Activated B cell treated with CpG ODN at 0.5 μM for 24 hours (primary cell): ENCODE measurements at regions not wholly inside any gene's neighbourhood (a gene's known extent, or its start where the extent isn't known, plus 50 kb on each side); places are given as distances from the start of the nearest gene placed in this dataset.

ENCODE experiments used
- ATAC-seq: fragments of 200-7000 bp; cut with Tn5 transposase; one replicate; pipeline ENCODE4 v1.10.0; 2021; ENCODE audit warnings: low read depth, mild to moderate bottlenecking, moderate library complexity
- CTCF ChIA-PET: fragments of 350-600 bp; sonication (Branson Sonifier 250); formaldehyde crosslinking; loops from one replicate; lab custom pipeline; 2021; ENCODE audit warnings: antibody characterized with exemption; lab: Charles Lee
- POLR2A ChIA-PET: fragments of 350-600 bp; sonication (Branson Sonifier 250); formaldehyde crosslinking; loops from one replicate; lab custom pipeline; 2021; ENCODE audit warnings: antibody characterized with exemption; lab: Charles Lee
- DNase-seq: peaks from one replicate; pipeline ENCODE4 v3.0.0; 2022
- H3K27ac Mint-ChIP-seq: one replicate; pipeline ENCODE4 v1.8.0; 2020; ENCODE audit warnings: mixed read lengths
- H3K27me3 Mint-ChIP-seq: one replicate; pipeline ENCODE4 v1.8.0; 2021; ENCODE audit warnings: mixed read lengths
- H3K36me3 Mint-ChIP-seq: one replicate; pipeline ENCODE4 v1.8.0; 2021; ENCODE audit warnings: low read depth, mixed read lengths
- H3K4me1 Mint-ChIP-seq: one replicate; pipeline ENCODE4 v1.8.0; 2021; ENCODE audit warnings: mixed read lengths
- H3K4me3 Mint-ChIP-seq: one replicate; pipeline ENCODE4 v1.8.0; 2020; ENCODE audit warnings: mild to moderate bottlenecking, mixed read lengths
- H3K9me3 Mint-ChIP-seq: one replicate; pipeline ENCODE4 v1.8.0; 2020; ENCODE audit warnings: mixed read lengths
- intact Hi-C: fragments of 100-400 bp; cut with micrococcal nuclease; formaldehyde crosslinking; loops from one replicate; pipeline ENCODE4 v1.15.1; 2024
- TF ChIP-seq, protein P1 (sequence below): fragments of 200-600 bp; IDR thresholded peaks from one replicate; pipeline ENCODE4 v1.8.0; 2022; ENCODE audit warnings: antibody characterized with exemption, mild to moderate bottlenecking

DNA sequence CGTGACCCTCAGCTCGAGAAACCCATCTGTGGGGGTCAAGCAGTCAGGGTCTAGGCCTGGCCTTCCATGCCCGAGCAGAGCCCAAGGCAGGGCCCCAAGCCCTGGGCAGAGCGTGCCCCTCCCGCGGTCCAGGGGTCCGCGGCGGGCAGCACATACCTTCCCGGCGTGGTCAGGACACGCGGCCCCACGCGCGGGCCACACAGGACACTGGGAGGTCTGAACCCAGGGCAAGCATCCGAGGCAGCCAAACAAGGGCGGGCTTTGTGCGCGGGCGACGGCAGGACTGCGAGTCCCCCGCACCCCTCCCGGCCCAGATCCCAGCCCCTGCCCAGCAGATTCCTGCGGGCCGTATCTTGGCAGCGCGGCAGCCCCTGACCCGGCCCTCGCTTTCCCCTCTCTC is 61.6 kb upstream of the ACAN start:
- CTCF ChIA-PET = no interaction called here
- Mint-ChIP-seq H3K4me3 (no peak overlapping the region), H3K4me1 (no peaks in the 10 kb centered on the region), H3K36me3 (no peaks in the 10 kb centered on the region), H3K27me3 (peaks cover 28% of the 10 kb centered on the region), H3K27ac (no peak overlapping the region), H3K9me3 (no peaks in the 10 kb centered on the region)
- POLR2A ChIA-PET = no interaction called here
- intact Hi-C loops = no loop called here
- ATAC-seq = no peak
- no peak for DNase-seq
- TF ChIP-seq, protein P1, sequence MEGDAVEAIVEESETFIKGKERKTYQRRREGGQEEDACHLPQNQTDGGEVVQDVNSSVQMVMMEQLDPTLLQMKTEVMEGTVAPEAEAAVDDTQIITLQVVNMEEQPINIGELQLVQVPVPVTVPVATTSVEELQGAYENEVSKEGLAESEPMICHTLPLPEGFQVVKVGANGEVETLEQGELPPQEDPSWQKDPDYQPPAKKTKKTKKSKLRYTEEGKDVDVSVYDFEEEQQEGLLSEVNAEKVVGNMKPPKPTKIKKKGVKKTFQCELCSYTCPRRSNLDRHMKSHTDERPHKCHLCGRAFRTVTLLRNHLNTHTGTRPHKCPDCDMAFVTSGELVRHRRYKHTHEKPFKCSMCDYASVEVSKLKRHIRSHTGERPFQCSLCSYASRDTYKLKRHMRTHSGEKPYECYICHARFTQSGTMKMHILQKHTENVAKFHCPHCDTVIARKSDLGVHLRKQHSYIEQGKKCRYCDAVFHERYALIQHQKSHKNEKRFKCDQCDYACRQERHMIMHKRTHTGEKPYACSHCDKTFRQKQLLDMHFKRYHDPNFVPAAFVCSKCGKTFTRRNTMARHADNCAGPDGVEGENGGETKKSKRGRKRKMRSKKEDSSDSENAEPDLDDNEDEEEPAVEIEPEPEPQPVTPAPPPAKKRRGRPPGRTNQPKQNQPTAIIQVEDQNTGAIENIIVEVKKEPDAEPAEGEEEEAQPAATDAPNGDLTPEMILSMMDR = no peak

DNA sequence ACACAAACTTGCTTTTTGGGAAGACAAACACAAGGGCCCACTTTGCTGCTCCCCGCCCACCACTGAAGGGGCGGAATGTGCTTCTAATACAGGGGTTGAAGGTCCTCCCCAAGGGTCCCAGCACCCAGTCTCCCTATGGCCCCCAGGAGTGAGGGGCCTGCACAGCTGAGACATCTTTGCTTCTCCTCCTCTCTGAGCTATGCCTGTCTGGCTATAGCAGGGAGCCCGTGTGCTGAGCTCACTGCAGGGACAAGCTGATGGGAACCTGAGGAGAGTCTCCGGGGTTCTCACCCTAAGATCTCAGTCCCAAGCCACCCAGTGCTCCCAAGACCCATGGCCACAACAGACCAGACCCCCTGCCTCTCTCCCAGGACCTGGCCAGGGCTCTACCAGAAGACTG is 61.1 kb upstream of the ACAN start:
- Mint-ChIP-seq H3K9me3 (no peaks in the 10 kb centered on the region), H3K27me3 (peaks cover 28% of the 10 kb centered on the region), H3K4me1 (no peaks in the 10 kb centered on the region), H3K36me3 (no peaks in the 10 kb centered on the region), H3K4me3 (no peak overlapping the region), H3K27ac (no peak overlapping the region)
- DNase-seq (no peak), ATAC-seq (no peak)
- ChIA-PET CTCF (no interaction called here), POLR2A (no interaction called here)
- TF ChIP-seq, protein P1 = no peak
- intact Hi-C loops = no loop called here

DNA sequence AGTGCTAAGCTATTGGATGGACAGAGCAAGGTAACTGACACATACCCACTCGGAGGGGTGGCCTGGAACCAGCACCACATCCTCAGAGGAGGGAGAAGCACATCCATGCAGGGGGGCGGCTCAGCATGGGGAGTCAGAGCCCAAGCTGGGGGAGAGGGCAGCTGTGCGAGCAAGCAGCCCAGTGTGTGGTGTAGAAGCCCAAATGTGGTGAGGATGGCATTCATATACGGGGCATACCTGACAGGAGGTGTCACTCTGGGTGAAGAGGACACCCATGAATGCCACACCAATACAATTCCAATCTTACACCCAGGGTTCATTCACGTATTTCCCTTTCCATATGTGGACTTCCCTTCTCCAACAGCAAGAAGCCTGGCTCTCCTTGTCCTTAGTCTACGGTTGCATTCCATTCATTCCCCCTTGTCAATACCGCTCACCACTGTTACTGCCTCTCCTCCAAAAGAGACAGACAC is 58.7 kb upstream of the ACAN start:
- Mint-ChIP-seq H3K4me3 (no peak overlapping the region), H3K36me3 (no peaks in the 10 kb centered on the region), H3K27ac (no peak overlapping the region), H3K27me3 (peaks cover 27% of the 10 kb centered on the region), H3K9me3 (no peaks in the 10 kb centered on the region), H3K4me1 (no peaks in the 10 kb centered on the region)
- no peak for ATAC-seq
- ChIA-PET CTCF (no interaction called here), POLR2A (no interaction called here)
- intact Hi-C loops = no loop called here
- TF ChIP-seq, protein P1 = no peak
- no peak for DNase-seq

DNA sequence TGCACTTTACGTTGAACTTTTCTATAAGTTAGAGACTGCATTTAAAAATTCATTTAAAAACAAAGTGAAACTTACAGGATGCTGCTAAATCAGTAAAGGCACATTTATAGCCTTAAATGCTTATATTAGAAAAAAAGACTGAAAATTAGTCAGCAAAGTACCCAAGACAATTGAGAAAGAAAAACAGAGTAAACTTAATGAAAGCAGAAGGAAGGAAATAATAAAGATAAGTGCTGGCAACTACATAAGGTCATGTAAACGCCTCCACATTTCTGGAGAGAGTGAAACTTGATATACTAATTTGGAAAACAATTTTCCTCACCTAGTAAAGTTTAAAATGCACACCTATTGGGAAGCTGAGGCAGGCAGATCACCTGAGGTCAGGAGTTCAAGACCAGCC is 58.2 kb upstream of the ACAN start:
- DNase-seq = no peak
- TF ChIP-seq, protein P1 = no peak

DNA sequence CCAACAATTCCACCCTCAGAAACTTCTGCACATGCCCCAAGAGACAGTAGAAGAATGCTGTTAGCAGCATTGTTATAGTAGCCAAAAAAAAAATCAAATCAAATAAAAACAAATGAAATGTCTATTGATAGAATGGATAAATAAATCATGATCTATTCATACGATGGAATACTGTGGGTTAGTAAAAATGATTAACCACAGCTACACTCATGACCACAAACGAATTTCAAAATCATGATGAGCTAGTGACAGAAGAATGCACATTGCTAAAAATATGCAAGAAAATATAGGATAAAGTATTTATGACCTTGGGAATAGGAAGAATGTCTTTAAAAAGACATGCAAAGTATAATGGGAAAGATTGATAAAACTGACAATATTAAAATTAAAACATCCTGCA is 57.5 kb upstream of the ACAN start:
- Mint-ChIP-seq H3K4me3 (no peak overlapping the region), H3K9me3 (no peaks in the 10 kb centered on the region), H3K27ac (no peak overlapping the region), H3K4me1 (no peaks in the 10 kb centered on the region), H3K27me3 (peaks cover 20% of the 10 kb centered on the region), H3K36me3 (no peaks in the 10 kb centered on the region)
- intact Hi-C loops = no loop called here
- ChIA-PET POLR2A (no interaction called here), CTCF (no interaction called here)
- ATAC-seq (no peak), DNase-seq (no peak)
- TF ChIP-seq, protein P1 = no peak

More for the DNA sequence above, 58.2 kb upstream of the ACAN start:
- CTCF ChIA-PET = no interaction called here
- ATAC-seq = no peak
- H3K27me3 Mint-ChIP-seq = peaks cover 26% of the 10 kb centered on the region
- H3K9me3 Mint-ChIP-seq = no peaks in the 10 kb centered on the region
- H3K4me1 Mint-ChIP-seq = no peaks in the 10 kb centered on the region
- H3K4me3 Mint-ChIP-seq = no peak overlapping the region
- intact Hi-C loops = no loop called here
- POLR2A ChIA-PET = no interaction called here
- no peak overlapping the region for H3K27ac Mint-ChIP-seq
- H3K36me3 Mint-ChIP-seq = no peaks in the 10 kb centered on the region
